Testis (tissue), 2 donors: ENCODE measurements at regions not wholly inside any gene's neighbourhood (a gene's known extent, or its start where the extent isn't known, plus 50 kb on each side); places are given as distances from the start of the nearest gene placed in this dataset.

ENCODE experiments used
- CTCF ChIP-seq, 3 experiments: fragments of 450-650 bp in 2 of 3; fragments of 200-600 bp in 1 of 3; sonication (generic) in 1 of 3; IDR thresholded peaks; one replicate each; pipeline ENCODE4 v1.5.1; 2016 to 2019; ENCODE audit warnings: antibody characterized with exemption in 3 of 3, mild to moderate bottlenecking in 2 of 3, moderate library complexity in 1 of 3
- POLR2A ChIP-seq: fragments of 450-650 bp; IDR thresholded peaks from one replicate; pipeline ENCODE4 v1.6.1; 2017; ENCODE audit warnings: antibody characterized with exemption, mild to moderate bottlenecking, moderate library complexity

GRCh38 chr3:110504401-110504800 lies 567.2 kb upstream of the NECTIN3 start:
- TF ChIP-seq POLR2A (no peak), CTCF (IDR thresholded peaks at IDR 0.05) (no peak)
